ENCODE measurements at regions not wholly inside any gene's neighbourhood (a gene's known extent, or its start where the extent isn't known, plus 50 kb on each side); places are given as distances from the start of the nearest gene placed in this dataset.

DNA sequence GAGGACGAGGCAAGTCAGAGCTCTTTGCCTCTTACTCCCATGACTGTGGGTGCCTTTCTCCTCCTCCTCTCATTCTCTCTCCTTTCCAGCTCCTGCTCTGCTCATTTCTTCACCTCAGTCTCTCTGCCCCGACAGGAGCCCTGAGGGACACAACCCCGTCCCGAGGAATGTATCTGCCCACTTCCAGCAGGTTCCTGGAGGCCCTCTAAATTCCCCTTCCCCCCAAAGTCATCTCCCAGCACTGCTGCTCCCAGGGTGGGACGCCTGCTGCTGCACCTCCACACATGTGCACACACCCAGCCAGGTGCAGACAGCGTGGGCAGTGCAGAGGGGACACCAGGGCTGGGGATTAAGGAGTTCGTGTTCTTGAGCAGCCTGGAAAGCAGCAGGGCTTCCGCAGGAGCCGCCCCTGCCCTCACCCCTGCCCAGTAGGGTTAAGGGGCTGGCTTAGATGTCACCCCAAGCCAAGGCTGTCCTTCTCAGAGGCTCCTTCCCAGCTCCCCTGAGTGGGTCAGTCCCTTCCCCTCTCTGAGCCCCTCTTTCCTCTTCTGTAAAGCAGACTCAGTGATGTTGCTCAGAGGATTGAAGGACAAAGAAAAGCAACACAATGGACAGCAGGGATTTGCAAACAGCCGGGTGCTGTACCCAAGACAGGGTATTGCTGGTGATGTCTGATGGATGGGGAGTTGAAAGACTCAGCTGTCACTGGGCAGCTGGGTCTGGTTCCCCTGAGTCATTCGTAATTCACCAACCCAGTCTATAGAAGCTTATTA is 346.0 kb downstream of the MATN1 start:
- H3K4me3 ChIP-seq (ENCODE audit: low read length), result no peak overlapping the region
- TF ChIP-seq CTCF (IDR thresholded peaks at IDR 0.05; ENCODE audit: insufficient read depth, low read depth, low read length, missing control alignments), result no peak
- DNase-seq (ENCODE audit: low read depth), result no peak

GRCh38 chr1:30376054-30376697 is 347.2 kb downstream of the MATN1 start:
- no peak for DNase-seq (ENCODE audit: low read depth)
- H3K4me3 ChIP-seq (ENCODE audit: low read length), result no peak overlapping the region
- no peak for TF ChIP-seq CTCF (IDR thresholded peaks at IDR 0.05; ENCODE audit: insufficient read depth, low read depth, low read length, missing control alignments)

DNA sequence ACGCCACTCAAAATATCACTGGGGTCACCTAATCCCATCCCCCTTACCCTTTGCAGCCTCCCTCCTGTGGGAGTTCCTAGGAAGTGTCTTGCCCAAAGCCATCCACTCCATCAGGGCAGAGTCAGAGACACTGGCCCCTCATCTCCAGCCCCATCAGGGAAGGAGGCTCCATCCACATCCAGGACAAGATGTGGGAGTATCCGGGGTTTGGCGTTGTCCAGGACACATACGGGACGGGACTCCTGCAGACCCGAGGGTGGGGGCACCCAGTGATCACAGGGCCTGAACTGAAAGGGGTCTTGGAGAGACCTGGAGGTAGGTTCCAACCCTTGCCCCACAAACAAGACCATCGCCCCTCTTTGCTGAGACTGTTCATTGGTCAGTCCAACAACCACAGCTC is 348.2 kb downstream of the MATN1 start:
- no peak overlapping the region for H3K4me3 ChIP-seq (ENCODE audit: low read length)
- TF ChIP-seq CTCF (IDR thresholded peaks at IDR 0.05; ENCODE audit: insufficient read depth, low read depth, low read length, missing control alignments), result no peak
- DNase-seq (ENCODE audit: low read depth), result no peak

GRCh38 chr1:30374400-30375070 is 348.9 kb downstream of the MATN1 start:
- TF ChIP-seq CTCF (IDR thresholded peaks at IDR 0.05; ENCODE audit: insufficient read depth, low read depth, low read length, missing control alignments), result no peak
- DNase-seq (ENCODE audit: low read depth), result no peak

DNA sequence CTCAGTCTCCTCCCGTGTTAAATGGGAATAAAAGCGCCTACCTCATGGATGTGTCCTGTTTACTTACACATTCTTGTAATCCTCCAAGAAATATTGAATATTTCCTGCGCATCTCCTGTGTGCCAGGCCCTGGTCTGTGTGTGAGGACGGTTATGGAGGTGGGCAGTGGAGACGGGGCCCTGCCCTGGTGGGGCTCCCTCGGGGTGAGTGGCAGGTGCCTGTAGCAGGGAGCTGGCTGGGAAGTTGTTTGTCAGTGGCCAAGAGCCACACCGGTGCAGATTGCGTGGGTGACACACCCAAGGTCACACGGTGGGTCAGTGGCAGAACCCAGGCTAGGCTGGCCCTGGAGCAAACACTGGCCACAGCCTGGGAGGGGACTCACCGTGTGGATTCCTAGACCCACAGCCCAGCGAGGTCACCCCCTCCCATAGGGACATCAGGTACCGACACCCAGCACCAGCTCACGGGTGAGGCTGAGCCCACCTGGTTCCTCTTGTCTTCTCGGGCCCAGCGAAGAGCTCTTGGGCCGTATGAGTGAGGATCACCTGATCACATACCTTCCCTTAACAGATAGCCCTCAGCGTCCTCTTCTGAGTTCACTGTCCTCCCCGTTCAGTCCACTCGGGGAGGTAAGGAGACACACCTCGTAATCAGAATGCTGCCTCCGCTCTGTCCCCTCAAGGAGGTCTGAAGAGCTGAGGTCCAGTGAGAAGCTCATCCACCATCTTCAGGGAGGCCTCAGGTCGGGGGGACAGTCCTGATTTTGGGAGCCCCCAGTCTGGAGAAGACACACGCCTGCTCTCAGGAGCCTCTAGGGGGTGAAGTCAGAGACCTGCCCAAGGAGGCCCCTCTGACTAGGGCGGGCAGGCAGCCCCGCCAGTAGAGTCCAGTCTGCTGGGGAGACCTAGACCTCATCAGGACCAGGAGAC is 349.6 kb downstream of the MATN1 start:
- no peak for TF ChIP-seq CTCF (IDR thresholded peaks at IDR 0.05; ENCODE audit: insufficient read depth, low read depth, low read length, missing control alignments)
- no peak for DNase-seq (ENCODE audit: low read depth)
- H3K4me3 ChIP-seq (ENCODE audit: low read length), result no peak overlapping the region

More at GRCh38 chr1:30374400-30375070, 348.9 kb downstream of the MATN1 start:
- no peak overlapping the region for H3K4me3 ChIP-seq (ENCODE audit: low read length)

- H3K4me3 ChIP-seq (ENCODE audit: low read length), result no peak overlapping the region
- no peak for DNase-seq (ENCODE audit: low read depth)
- no peak for TF ChIP-seq CTCF (IDR thresholded peaks at IDR 0.05; ENCODE audit: insufficient read depth, low read depth, low read length, missing control alignments)
Observed at GRCh38 chr1:30372792-30373433, 350.5 kb downstream of the MATN1 start.

Data from epithelial cell of esophagus (primary cell).